ENCODE measurements at regions not wholly inside any gene's neighbourhood (a gene's known extent, or its start where the extent isn't known, plus 50 kb on each side); places are given as distances from the start of the nearest gene placed in this dataset.
"Not testable (repeated sequence)": the region's sequence is repeated elsewhere in the genome, so short reads cannot be mapped to it uniquely, and the experiment has no call there.

DNA sequence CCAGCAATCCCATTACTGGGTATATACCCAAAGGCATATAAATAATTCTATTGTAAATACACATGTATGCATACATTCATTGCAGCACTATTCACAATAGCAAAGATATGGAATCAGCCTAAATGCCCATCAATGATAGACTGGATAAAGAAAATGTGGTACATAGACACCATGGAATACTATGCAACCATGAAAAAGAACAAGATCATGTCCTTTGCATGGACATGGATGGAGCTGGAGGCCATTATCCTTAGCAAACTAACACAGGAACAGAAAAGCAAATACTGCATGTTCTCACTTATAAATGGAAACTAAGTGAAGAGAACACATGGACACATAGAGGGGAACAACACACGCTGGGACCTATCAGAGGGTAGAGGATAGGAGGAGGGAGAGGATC, 51.3 kb upstream of the CASK start:
- not testable (repeated sequence) for DNase-seq

DNA sequence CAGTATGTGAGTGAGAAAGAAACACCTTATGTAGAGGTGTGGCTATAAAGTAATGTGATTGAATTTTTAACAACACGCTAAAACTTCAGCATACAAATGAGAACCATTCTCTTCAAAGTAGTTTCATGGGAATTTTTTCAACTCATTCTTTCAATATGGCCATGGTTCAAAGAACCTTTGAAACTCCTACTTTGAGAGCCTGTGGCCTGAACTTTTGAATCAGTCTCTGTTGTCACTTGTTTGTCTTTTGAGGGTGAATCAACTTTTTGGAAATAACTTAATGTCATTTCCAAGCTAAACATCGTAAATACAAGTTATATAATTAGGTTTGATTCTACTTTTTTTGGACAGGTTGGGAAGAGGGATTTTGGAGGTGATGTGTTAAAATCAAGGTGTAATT, 49.9 kb upstream of the CASK start:
- no peak for DNase-seq
